ENCODE measurements at regions not wholly inside any gene's neighbourhood (a gene's known extent, or its start where the extent isn't known, plus 50 kb on each side); places are given as distances from the start of the nearest gene placed in this dataset.

DNA sequence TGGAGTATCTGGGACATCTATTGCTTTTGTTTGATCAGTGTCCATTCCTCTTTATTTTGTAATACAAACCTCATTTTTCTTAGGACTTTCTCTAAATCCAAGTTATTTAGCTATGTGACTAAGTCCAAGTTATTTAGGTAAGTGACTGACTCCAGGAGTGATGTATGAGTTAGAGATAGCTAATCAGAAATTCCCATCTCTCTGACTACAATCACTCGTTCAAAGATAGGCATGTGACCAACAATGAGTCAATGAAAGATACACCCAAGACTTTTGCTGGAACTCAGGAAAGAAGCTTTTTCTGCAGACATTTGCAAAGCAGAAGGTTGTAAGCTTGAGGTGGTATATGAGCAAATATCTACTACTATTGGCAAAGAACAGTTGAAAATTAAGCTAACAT is 72.5 kb upstream of the KCNIP4 start:
- no peak for DNase-seq (ENCODE audit: low read depth in 2 of 2)

DNA sequence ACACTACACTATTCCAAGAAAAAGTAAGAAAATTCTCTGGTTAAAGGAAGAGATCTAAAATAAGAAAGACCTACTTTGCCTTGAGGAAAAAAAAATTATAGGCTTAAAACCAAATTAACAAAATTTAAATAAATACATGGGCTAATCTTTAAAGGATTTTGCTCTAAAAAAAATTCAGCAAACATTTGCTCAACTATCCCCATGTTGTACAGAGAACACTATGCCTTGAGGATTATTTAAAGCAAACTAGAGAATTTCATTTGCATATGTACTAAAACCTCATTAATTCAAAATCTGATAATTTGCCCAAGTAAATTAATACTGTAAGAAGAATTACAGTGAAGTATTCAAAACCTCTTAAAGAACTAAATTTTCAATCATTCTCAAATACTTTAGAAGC is 71.6 kb upstream of the KCNIP4 start:
- DNase-seq (ENCODE audit: low read depth in 2 of 2): no peak

DNA sequence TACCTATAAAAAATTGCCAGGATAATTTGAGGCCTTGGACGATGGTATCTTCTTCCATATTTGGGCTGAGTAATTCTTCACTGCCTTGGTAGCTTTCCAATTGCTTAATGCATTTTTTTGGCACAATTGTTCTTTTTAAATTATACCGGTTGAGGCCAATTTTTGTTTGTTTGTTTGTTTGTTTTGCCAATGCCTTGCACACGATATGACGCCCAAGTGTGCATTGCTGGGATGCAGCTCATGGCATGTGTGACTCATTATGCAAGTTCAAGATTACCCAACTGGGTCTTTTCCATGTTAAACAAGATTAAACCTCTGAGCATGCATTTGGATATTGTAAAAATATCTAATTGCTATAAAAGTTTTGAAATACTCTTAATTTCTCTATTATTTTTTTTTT is 71.1 kb upstream of the KCNIP4 start:
- DNase-seq (ENCODE audit: low read depth in 2 of 2): no peak

DNA sequence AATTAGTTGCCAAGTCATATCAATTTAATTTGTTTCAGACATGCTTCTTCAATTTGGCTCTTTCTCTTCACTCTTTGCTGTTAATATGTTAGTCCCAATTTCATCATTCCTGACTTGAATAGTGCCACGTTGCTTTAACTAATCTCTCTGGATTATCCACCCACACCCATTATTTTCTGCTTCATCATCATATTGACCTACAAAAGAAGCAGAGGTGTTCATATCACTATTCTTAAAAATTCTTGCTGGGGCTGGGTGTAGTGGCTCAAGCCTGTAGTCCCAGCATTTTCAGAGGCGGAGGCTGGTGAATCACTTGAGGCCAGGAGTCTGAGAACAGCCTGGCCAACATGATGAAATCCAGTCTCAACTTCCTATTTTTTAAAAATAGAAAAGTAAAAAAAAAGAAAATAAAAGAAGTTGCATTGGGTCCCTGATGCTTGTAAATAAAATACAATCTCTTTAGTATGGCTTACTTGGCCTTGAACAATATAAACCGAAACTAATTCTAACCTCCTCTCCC is 65.7 kb upstream of the KCNIP4 start:
- no peak for DNase-seq (ENCODE audit: low read depth in 2 of 2)

DNA sequence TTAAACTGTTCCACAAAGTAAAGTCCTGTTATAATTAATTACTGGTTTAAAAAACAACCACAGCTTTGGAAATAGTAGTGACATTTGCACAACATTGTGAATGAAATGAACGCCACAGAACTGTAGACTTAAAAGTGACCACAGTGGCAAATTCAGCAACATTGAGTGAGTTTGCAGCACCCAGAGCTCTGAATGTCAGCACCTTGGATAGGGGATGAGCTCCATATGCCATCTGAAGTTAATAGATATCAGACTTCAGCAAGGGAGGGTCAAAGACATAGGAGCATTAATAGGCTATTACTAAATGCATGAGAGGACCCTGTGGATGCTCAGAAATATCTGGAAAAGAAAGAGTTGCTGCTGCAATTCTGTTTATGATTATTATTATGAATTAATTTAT is 55.3 kb upstream of the KCNIP4 start:
- DNase-seq (ENCODE audit: low read depth in 2 of 2): no peak
